Ishikawa (cell line): ENCODE measurements at regions not wholly inside any gene's neighbourhood (a gene's known extent, or its start where the extent isn't known, plus 50 kb on each side); places are given as distances from the start of the nearest gene placed in this dataset.

Experiments
- CEBPB ChIP-seq: IDR thresholded peaks from 2 replicates; pipeline ENCODE4 v1.6.1; 2012
- CREB1 ChIP-seq: IDR thresholded peaks from 2 replicates; pipeline ENCODE4 v1.6.1; 2012; ENCODE audit warnings: low read depth
- EP300 ChIP-seq: IDR thresholded peaks from 2 replicates; pipeline ENCODE4 v1.6.1; 2012; ENCODE audit warnings: borderline replicate concordance
- RAD21 ChIP-seq: IDR thresholded peaks from 2 replicates; pipeline ENCODE4 v1.6.1; 2012; ENCODE audit warnings: low read depth
- TAF1 ChIP-seq: IDR thresholded peaks from 2 replicates; pipeline ENCODE4 v1.6.1; 2012; ENCODE audit warnings: low read depth, mild to moderate bottlenecking
- YY1 ChIP-seq: IDR thresholded peaks from 2 replicates; pipeline ENCODE4 v1.6.1; 2012; ENCODE audit warnings: low read depth
- TF ChIP-seq, protein P1 (sequence below): IDR thresholded peaks from 2 replicates; pipeline ENCODE4 v1.6.1; 2012
- TF ChIP-seq, protein P2 (sequence below): IDR thresholded peaks from 2 replicates; pipeline ENCODE4 v1.6.1; 2012; ENCODE audit warnings: low read depth, mild to moderate bottlenecking

DNA sequence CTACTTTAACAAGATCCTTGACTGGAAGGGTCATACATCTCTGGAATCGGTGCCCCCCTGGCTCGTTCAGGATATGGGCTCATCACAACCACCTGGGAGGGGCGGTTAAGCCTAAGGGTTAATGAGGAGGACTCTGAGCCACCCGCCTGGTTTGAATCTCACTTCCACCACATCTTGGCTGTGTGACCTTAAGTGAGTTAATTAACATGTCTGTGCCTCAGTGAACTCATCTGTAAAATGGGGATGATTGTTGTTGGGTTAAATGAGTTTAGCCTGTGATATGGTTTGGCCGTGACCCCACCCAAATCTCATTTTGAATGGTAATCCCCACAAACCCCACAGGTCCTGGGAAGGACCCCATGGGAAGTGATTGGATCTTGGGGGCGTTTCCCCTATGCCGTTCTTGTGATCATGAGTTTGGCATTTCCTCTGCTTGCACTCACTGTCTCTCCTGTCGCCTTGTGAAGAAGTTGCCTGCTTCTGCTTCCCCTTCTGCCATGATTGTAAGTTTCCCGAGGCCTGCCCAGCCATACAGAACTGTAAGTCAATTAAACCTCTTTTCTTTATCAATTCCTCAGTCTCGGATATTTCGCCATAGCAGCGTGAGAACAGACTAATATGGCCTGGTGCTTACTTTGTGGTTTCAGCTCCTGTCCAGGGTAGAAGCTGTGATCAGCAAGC, 214.0 kb upstream of the CIBAR2 start:
- TF ChIP-seq, protein P1, sequence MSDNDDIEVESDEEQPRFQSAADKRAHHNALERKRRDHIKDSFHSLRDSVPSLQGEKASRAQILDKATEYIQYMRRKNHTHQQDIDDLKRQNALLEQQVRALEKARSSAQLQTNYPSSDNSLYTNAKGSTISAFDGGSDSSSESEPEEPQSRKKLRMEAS, result no peak
- no peak for TF ChIP-seq CEBPB
- TF ChIP-seq, protein P2, sequence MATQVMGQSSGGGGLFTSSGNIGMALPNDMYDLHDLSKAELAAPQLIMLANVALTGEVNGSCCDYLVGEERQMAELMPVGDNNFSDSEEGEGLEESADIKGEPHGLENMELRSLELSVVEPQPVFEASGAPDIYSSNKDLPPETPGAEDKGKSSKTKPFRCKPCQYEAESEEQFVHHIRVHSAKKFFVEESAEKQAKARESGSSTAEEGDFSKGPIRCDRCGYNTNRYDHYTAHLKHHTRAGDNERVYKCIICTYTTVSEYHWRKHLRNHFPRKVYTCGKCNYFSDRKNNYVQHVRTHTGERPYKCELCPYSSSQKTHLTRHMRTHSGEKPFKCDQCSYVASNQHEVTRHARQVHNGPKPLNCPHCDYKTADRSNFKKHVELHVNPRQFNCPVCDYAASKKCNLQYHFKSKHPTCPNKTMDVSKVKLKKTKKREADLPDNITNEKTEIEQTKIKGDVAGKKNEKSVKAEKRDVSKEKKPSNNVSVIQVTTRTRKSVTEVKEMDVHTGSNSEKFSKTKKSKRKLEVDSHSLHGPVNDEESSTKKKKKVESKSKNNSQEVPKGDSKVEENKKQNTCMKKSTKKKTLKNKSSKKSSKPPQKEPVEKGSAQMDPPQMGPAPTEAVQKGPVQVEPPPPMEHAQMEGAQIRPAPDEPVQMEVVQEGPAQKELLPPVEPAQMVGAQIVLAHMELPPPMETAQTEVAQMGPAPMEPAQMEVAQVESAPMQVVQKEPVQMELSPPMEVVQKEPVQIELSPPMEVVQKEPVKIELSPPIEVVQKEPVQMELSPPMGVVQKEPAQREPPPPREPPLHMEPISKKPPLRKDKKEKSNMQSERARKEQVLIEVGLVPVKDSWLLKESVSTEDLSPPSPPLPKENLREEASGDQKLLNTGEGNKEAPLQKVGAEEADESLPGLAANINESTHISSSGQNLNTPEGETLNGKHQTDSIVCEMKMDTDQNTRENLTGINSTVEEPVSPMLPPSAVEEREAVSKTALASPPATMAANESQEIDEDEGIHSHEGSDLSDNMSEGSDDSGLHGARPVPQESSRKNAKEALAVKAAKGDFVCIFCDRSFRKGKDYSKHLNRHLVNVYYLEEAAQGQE, result no peak
- TF ChIP-seq YY1, result no peak
- TF ChIP-seq RAD21, result no peak
- no peak for TF ChIP-seq TAF1
- TF ChIP-seq CREB1, result no peak
- no peak for TF ChIP-seq EP300
